SK-N-SH (cell line): ENCODE measurements at regions not wholly inside any gene's neighbourhood (a gene's known extent, or its start where the extent isn't known, plus 50 kb on each side); places are given as distances from the start of the nearest gene placed in this dataset.

ENCODE experiments used
- CTCF ChIA-PET: fragments of 300-600, 350-600 bp; formaldehyde crosslinking; extraction: SDS; loops from one replicate; lab custom pipeline; 2021; lab: Yijun Ruan, JAX
- POLR2A ChIA-PET: fragments of 350-600 bp; sonication (Branson Sonifier 250); formaldehyde crosslinking; extraction: SDS; loops from one replicate; lab custom pipeline; 2020; ENCODE audit warnings: antibody characterized with exemption, inconsistent platforms; lab: Yijun Ruan, JAX
- DNase-seq: peaks from one replicate; pipeline ENCODE4 v3.0.0; 2012
- H2AFZ ChIP-seq: fragments of 200-600 bp; sonication (generic); 2 replicates; pipeline ENCODE4 v1.8.1; 2016; ENCODE audit warnings: antibody characterized with exemption, mild to moderate bottlenecking, low read depth
- H3F3A ChIP-seq: fragments of 200-600 bp; sonication (generic); replicated peaks from 2 replicates; pipeline ENCODE3; 2016; ENCODE audit warnings: antibody characterized with exemption, mild to moderate bottlenecking; ENCODE audit not compliant: insufficient read depth
- H3K27ac ChIP-seq, 2 experiments: fragments of 200-500 bp in 1 of 2; fragments of 200-600 bp in 1 of 2; sonication (Bioruptor generic) in 1 of 2; sonication (generic), shearing (Covaris generic) in 1 of 2; 2 replicates each; pipeline versions ENCODE4 v1.5.1 to v1.6.1; 2014 to 2016; ENCODE audit warnings: low read depth in 2 of 2, inconsistent platforms in 1 of 2, low read length in 1 of 2, mild to moderate bottlenecking in 1 of 2, mixed read lengths in 1 of 2
- H3K27me3 ChIP-seq: fragments of 200-600 bp; sonication (generic), shearing (Covaris generic); 2 replicates; pipeline ENCODE4 v1.6.1; 2016; ENCODE audit warnings: mixed run types; ENCODE audit not compliant: insufficient read depth
- H3K36me3 ChIP-seq, 2 experiments: fragments of 200-500 bp in 1 of 2; fragments of 200-600 bp in 1 of 2; sonication (Bioruptor generic) in 1 of 2; sonication (generic) in 1 of 2; replicated peaks in 1 of 2; 2 replicates each; pipeline versions ENCODE3 to v1.5.1; 2014 to 2016; ENCODE audit warnings: low read length in 1 of 2, mild to moderate bottlenecking in 1 of 2; ENCODE audit not compliant: insufficient read depth in 2 of 2, control insufficient read depth in 1 of 2
- H3K4me1 ChIP-seq, 2 experiments: fragments of 200-500 bp in 1 of 2; fragments of 200-600 bp in 1 of 2; sonication (Bioruptor generic) in 1 of 2; sonication (generic), shearing (Covaris generic) in 1 of 2; 2 replicates each; pipeline versions ENCODE4 v1.5.1 to v1.6.1; 2014 to 2016; ENCODE audit warnings: low read depth in 1 of 2, low read length in 1 of 2, mixed run types in 1 of 2; ENCODE audit not compliant: insufficient read depth in 2 of 2, control insufficient read depth in 1 of 2
- H3K4me2 ChIP-seq: fragments of 200-600 bp; sonication (generic), shearing (Covaris generic); 2 replicates; pipeline ENCODE4 v1.6.1; 2017; ENCODE audit warnings: mixed run types
- H3K4me3 ChIP-seq, 2 experiments: fragments of 200-500 bp in 1 of 2; fragments of 200-600 bp in 1 of 2; sonication (Bioruptor generic) in 1 of 2; sonication (generic), shearing (Covaris generic) in 1 of 2; 2 replicates each; pipeline versions ENCODE4 v1.5.1 to v1.8.1; 2014 to 2016; ENCODE audit warnings: low read depth in 2 of 2, inconsistent platforms in 1 of 2, low read length in 1 of 2, mild to moderate bottlenecking in 1 of 2, mixed read lengths in 1 of 2, moderate library complexity in 1 of 2
- H3K79me2 ChIP-seq: fragments of 200-600 bp; sonication (generic); 2 replicates; pipeline ENCODE4 v1.8.1; 2017; ENCODE audit warnings: mild to moderate bottlenecking; ENCODE audit not compliant: insufficient read depth
- H3K9ac ChIP-seq: fragments of 200-600 bp; sonication (generic); 2 replicates; pipeline ENCODE4 v1.6.1; 2017; ENCODE audit warnings: mixed run types
- H3K9me2 ChIP-seq: fragments of 200-600 bp; sonication (generic); 2 replicates; pipeline ENCODE4 v1.6.1; 2017; ENCODE audit warnings: mixed run types
- H3K9me3 ChIP-seq: fragments of 200-600 bp; sonication (generic); 2 replicates; pipeline ENCODE4 v1.6.1; 2017; ENCODE audit warnings: mixed run types, mild to moderate bottlenecking, moderate library complexity
- H4K20me1 ChIP-seq: fragments of 200-600 bp; sonication (generic); 2 replicates; pipeline ENCODE4 v1.6.1; 2017; ENCODE audit warnings: mild to moderate bottlenecking, mixed run types; ENCODE audit not compliant: insufficient read depth
- CHD2 ChIP-seq: fragments of 150-350 bp; IDR thresholded peaks from 2 replicates; pipeline ENCODE4 v1.6.1; 2018; ENCODE audit warnings: low read length; ENCODE audit not compliant: partially characterized antibody
- ELF1 ChIP-seq: IDR thresholded peaks from 2 replicates; pipeline ENCODE4 v1.4.0; 2012
- FOSL2 ChIP-seq: IDR thresholded peaks from 2 replicates; pipeline ENCODE4 v1.4.0; 2012; ENCODE audit warnings: low read depth, mild to moderate bottlenecking, moderate library complexity, borderline replicate concordance
- FOXJ3 ChIP-seq: sonication (generic); formaldehyde crosslinking; IDR thresholded peaks from 2 replicates; pipeline ENCODE4 v1.5.1; 2020; ENCODE audit warnings: mild to moderate bottlenecking, missing genetic modification reagents
- FOXM1 ChIP-seq: IDR thresholded peaks from 2 replicates; pipeline ENCODE4 v1.4.0; 2012; ENCODE audit warnings: low read depth, mild to moderate bottlenecking
- GABPA ChIP-seq: IDR thresholded peaks from 2 replicates; pipeline ENCODE4 v1.4.0; 2012; ENCODE audit warnings: low read depth, mild to moderate bottlenecking
- POLR2AphosphoS5 ChIP-seq: IDR thresholded peaks from 2 replicates; pipeline ENCODE4 v1.6.1; 2012; ENCODE audit warnings: low read depth, low read length
- RAD21 ChIP-seq: IDR thresholded peaks from 2 replicates; pipeline ENCODE4 v1.6.1; 2012; ENCODE audit warnings: mild to moderate bottlenecking, low read length
- RCOR1 ChIP-seq: fragments of 150-350 bp; IDR thresholded peaks from 2 replicates; pipeline ENCODE4 v1.6.1; 2017; ENCODE audit warnings: antibody characterized with exemption, low read length
- RFX5 ChIP-seq: IDR thresholded peaks from 2 replicates; pipeline ENCODE4 v1.6.1; 2012; ENCODE audit warnings: mild to moderate bottlenecking, improper control_type of control experiment, low read length
- SIN3A ChIP-seq: IDR thresholded peaks from 2 replicates; pipeline ENCODE4 v1.6.1; 2012; ENCODE audit warnings: low read depth, mild to moderate bottlenecking, low read length, moderate library complexity, borderline replicate concordance
- TCF12 ChIP-seq: IDR thresholded peaks from 2 replicates; pipeline ENCODE4 v1.4.0; 2012
- TEAD4 ChIP-seq: IDR thresholded peaks from 2 replicates; pipeline ENCODE4 v1.4.0; 2012; ENCODE audit warnings: mild to moderate bottlenecking, borderline replicate concordance; ENCODE audit not compliant: insufficient read depth
- YY1 ChIP-seq: IDR thresholded peaks from 2 replicates; pipeline ENCODE4 v1.4.0; 2012; ENCODE audit warnings: low read depth, mild to moderate bottlenecking
- WGBS: methylation state at CpG from one replicate; pipeline ENCODE4 v1.1.6; 2017; ENCODE audit warnings: low lambda C conversion rate; 5-methylcytosine and 5-hydroxymethylcytosine counted together
- TF ChIP-seq, protein P1 (sequence below): IDR thresholded peaks from 2 replicates; pipeline ENCODE4 v1.4.0; 2012; ENCODE audit warnings: low read depth, borderline replicate concordance
- TF ChIP-seq, protein P2 (sequence below): IDR thresholded peaks from 2 replicates; pipeline ENCODE4 v1.6.1; 2012; ENCODE audit warnings: mild to moderate bottlenecking, low read depth, low read length, moderate library complexity
- TF ChIP-seq, protein P3 (sequence below): fragments of 150-350 bp; IDR thresholded peaks from 2 replicates; pipeline ENCODE4 v1.6.1; 2016; ENCODE audit warnings: mild to moderate bottlenecking, low read depth, low read length
- TF ChIP-seq, protein P4 (sequence below): fragments of 200-600 bp; sonication (generic); IDR thresholded peaks from 2 replicates; pipeline ENCODE4 v1.6.1; 2017; ENCODE audit warnings: antibody characterized with exemption, mild to moderate bottlenecking, moderate library complexity
- TF ChIP-seq, protein P5 (sequence below): IDR thresholded peaks from 2 replicates; pipeline ENCODE4; 2012

DNA sequence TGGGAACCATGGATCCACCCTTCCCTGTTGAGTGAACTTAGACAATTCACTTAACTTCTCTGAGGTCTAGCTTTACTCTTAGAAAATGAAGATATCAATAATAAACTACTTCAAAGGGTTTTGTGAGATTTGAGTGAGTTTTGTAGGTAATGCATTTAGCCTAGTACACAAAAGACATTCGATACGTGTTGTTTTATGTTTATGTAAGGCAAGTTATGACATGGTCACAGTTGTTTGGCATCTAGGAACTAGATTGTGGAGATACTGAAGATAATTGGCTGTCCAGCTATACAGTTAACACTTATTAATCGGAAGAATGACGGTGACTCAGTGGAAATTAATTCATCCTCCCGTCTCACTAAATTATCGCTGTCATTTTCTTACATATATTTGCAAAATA, 1781.1 kb upstream of the TENM3 start:
- H3K27me3 ChIP-seq, result no peaks in the 10 kb centered on the region; the same call in 1 of the 2 replicates
- H3K4me3 ChIP-seq, result no peak overlapping the region
- no peaks in the 10 kb centered on the region for H4K20me1 ChIP-seq
- POLR2A ChIA-PET, result no interaction called here
- DNase-seq, result no peak
- H3K9ac ChIP-seq, result no peak overlapping the region
- H3K9me2 ChIP-seq, result no peaks in the 10 kb centered on the region
- H3K4me1 ChIP-seq, result no peaks in the 10 kb centered on the region
- H3K4me2 ChIP-seq, result no peak overlapping the region
- CTCF ChIA-PET, result no interaction called here
- H3K9me3 ChIP-seq, result no peaks in the 10 kb centered on the region
- H3F3A ChIP-seq, result no peaks in the 10 kb centered on the region
- H3K27ac ChIP-seq, result no peak overlapping the region
- no peaks in the 10 kb centered on the region for H3K36me3 ChIP-seq
- no peaks in the 10 kb centered on the region for H3K79me2 ChIP-seq
- no peak overlapping the region for H2AFZ ChIP-seq
- 13% methylated on average over 6 of the region's 6 CpGs for whole genome bisulfite sequencing
- TF ChIP-seq FOXM1 (no peak), RAD21 (no peak), FOSL2 (no peak), YY1 (no peak), RFX5 (no peak), CHD2 (no peak), TEAD4 (no peak), GABPA (no peak)
- TF ChIP-seq, protein P1, sequence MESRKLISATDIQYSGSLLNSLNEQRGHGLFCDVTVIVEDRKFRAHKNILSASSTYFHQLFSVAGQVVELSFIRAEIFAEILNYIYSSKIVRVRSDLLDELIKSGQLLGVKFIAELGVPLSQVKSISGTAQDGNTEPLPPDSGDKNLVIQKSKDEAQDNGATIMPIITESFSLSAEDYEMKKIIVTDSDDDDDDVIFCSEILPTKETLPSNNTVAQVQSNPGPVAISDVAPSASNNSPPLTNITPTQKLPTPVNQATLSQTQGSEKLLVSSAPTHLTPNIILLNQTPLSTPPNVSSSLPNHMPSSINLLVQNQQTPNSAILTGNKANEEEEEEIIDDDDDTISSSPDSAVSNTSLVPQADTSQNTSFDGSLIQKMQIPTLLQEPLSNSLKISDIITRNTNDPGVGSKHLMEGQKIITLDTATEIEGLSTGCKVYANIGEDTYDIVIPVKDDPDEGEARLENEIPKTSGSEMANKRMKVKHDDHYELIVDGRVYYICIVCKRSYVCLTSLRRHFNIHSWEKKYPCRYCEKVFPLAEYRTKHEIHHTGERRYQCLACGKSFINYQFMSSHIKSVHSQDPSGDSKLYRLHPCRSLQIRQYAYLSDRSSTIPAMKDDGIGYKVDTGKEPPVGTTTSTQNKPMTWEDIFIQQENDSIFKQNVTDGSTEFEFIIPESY, result no peak

DNA sequence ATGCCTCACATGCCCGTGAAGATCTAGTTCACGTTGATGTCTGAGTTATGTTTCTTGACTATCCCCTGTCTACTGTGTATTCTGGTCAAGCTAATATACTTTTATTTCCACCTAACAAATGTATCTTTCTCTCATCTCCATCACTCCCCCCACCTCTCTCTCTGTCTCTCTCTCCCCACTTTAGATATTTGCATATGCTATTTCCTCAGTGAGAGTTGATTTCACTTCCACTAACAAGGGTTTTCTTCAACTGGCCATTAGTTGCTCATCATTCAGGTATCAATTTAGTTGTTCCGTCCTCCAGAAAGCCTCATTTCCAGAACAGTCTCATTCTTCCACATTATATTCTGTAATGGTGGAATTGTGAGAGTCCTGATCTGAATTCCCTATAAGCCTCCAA, 1777.8 kb upstream of the TENM3 start:
- Histone ChIP-seq H3K79me2 (no peaks in the 10 kb centered on the region), H3K9me3 (no peaks in the 10 kb centered on the region), H3K27ac (no peak overlapping the region), H3K4me1 (no peaks in the 10 kb centered on the region), H3K9ac (no peak overlapping the region), H3K27me3 (no peaks in the 10 kb centered on the region), H2AFZ (no peak overlapping the region), H3F3A (no peaks in the 10 kb centered on the region), H3K9me2 (no peaks in the 10 kb centered on the region), H4K20me1 (no peaks in the 10 kb centered on the region), H3K4me3 (no peak overlapping the region), H3K36me3 (no peaks in the 10 kb centered on the region), H3K4me2 (no peak overlapping the region)
- DNase-seq, result no peak
- 3% methylated on average over 3 of the region's 3 CpGs for WGBS
- CTCF ChIA-PET, result no interaction called here
- POLR2A ChIA-PET, result no interaction called here
- TF ChIP-seq YY1, result no peak
- TF ChIP-seq RCOR1, result no peak
- TF ChIP-seq, protein P2, sequence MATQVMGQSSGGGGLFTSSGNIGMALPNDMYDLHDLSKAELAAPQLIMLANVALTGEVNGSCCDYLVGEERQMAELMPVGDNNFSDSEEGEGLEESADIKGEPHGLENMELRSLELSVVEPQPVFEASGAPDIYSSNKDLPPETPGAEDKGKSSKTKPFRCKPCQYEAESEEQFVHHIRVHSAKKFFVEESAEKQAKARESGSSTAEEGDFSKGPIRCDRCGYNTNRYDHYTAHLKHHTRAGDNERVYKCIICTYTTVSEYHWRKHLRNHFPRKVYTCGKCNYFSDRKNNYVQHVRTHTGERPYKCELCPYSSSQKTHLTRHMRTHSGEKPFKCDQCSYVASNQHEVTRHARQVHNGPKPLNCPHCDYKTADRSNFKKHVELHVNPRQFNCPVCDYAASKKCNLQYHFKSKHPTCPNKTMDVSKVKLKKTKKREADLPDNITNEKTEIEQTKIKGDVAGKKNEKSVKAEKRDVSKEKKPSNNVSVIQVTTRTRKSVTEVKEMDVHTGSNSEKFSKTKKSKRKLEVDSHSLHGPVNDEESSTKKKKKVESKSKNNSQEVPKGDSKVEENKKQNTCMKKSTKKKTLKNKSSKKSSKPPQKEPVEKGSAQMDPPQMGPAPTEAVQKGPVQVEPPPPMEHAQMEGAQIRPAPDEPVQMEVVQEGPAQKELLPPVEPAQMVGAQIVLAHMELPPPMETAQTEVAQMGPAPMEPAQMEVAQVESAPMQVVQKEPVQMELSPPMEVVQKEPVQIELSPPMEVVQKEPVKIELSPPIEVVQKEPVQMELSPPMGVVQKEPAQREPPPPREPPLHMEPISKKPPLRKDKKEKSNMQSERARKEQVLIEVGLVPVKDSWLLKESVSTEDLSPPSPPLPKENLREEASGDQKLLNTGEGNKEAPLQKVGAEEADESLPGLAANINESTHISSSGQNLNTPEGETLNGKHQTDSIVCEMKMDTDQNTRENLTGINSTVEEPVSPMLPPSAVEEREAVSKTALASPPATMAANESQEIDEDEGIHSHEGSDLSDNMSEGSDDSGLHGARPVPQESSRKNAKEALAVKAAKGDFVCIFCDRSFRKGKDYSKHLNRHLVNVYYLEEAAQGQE, result no peak
- no peak for TF ChIP-seq TEAD4
- TF ChIP-seq, protein P3, sequence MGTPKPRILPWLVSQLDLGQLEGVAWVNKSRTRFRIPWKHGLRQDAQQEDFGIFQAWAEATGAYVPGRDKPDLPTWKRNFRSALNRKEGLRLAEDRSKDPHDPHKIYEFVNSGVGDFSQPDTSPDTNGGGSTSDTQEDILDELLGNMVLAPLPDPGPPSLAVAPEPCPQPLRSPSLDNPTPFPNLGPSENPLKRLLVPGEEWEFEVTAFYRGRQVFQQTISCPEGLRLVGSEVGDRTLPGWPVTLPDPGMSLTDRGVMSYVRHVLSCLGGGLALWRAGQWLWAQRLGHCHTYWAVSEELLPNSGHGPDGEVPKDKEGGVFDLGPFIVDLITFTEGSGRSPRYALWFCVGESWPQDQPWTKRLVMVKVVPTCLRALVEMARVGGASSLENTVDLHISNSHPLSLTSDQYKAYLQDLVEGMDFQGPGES, result no peak
- TF ChIP-seq SIN3A, result no peak
- no peak for TF ChIP-seq RAD21
- no peak for TF ChIP-seq FOXJ3 (CRISPR knock-in tag)
- no peak for TF ChIP-seq CHD2
- no peak for TF ChIP-seq ELF1
- TF ChIP-seq TCF12, result no peak
- TF ChIP-seq POLR2AphosphoS5, result no peak
- TF ChIP-seq, protein P4, sequence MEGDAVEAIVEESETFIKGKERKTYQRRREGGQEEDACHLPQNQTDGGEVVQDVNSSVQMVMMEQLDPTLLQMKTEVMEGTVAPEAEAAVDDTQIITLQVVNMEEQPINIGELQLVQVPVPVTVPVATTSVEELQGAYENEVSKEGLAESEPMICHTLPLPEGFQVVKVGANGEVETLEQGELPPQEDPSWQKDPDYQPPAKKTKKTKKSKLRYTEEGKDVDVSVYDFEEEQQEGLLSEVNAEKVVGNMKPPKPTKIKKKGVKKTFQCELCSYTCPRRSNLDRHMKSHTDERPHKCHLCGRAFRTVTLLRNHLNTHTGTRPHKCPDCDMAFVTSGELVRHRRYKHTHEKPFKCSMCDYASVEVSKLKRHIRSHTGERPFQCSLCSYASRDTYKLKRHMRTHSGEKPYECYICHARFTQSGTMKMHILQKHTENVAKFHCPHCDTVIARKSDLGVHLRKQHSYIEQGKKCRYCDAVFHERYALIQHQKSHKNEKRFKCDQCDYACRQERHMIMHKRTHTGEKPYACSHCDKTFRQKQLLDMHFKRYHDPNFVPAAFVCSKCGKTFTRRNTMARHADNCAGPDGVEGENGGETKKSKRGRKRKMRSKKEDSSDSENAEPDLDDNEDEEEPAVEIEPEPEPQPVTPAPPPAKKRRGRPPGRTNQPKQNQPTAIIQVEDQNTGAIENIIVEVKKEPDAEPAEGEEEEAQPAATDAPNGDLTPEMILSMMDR, result no peak
- TF ChIP-seq, protein P5, sequence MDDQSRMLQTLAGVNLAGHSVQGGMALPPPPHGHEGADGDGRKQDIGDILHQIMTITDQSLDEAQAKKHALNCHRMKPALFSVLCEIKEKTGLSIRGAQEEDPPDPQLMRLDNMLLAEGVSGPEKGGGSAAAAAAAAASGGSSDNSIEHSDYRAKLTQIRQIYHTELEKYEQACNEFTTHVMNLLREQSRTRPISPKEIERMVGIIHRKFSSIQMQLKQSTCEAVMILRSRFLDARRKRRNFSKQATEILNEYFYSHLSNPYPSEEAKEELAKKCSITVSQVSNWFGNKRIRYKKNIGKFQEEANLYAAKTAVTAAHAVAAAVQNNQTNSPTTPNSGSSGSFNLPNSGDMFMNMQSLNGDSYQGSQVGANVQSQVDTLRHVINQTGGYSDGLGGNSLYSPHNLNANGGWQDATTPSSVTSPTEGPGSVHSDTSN, result no peak
